GM23338 (cell line): ENCODE measurements at regions not wholly inside any gene's neighbourhood (a gene's known extent, or its start where the extent isn't known, plus 50 kb on each side); places are given as distances from the start of the nearest gene placed in this dataset.

ENCODE experiments used
- CTCF ChIP-seq, 2 experiments: fragments of 200-600 bp in 1 of 2; sonication (generic) in 1 of 2; conservative IDR thresholded peaks; 2 replicates each; pipeline versions ENCODE4 v1.5.1 to v1.6.1; 2016 to 2017; ENCODE audit warnings: antibody characterized with exemption in 2 of 2, low read depth in 2 of 2, mild to moderate bottlenecking in 2 of 2, moderate library complexity in 1 of 2
- EZH2 ChIP-seq: fragments of 200-600 bp; sonication (generic); IDR thresholded peaks from one replicate; pipeline ENCODE4 v1.8.0; 2017; ENCODE audit warnings: antibody characterized with exemption, mild to moderate bottlenecking, low read depth; ENCODE audit not compliant: unreplicated experiment
- EZH2phosphoT487 ChIP-seq: fragments of 200-600 bp; sonication (generic); IDR thresholded peaks from one replicate; pipeline ENCODE4 v1.8.1; 2018; ENCODE audit warnings: antibody characterized with exemption; ENCODE audit not compliant: unreplicated experiment
- JUNB ChIP-seq: IDR thresholded peaks from one replicate; pipeline ENCODE4 v1.6.1; 2016; ENCODE audit warnings: antibody characterized with exemption; ENCODE audit not compliant: unreplicated experiment
- NANOG ChIP-seq: IDR thresholded peaks from 2 replicates; pipeline ENCODE4 v1.6.1; 2016; ENCODE audit warnings: antibody characterized with exemption, borderline replicate concordance
- POLR2AphosphoS5 ChIP-seq: IDR thresholded peaks from 2 replicates; pipeline ENCODE4 v1.6.1; 2016; ENCODE audit warnings: antibody characterized with exemption, low read depth
- STAT1 ChIP-seq: IDR thresholded peaks from one replicate; pipeline ENCODE4 v1.6.1; 2016; ENCODE audit warnings: antibody characterized with exemption; ENCODE audit not compliant: unreplicated experiment
- ZNF114 ChIP-seq: fragments of 250-450 bp; sonication (Bioruptor Pico); IDR thresholded peaks from 2 replicates; pipeline ENCODE4 v1.5.0; 2020; ENCODE audit warnings: mild to moderate bottlenecking, moderate library complexity
- TF ChIP-seq, protein P1 (sequence below): IDR thresholded peaks from one replicate; pipeline ENCODE4 v1.6.1; 2018; ENCODE audit warnings: antibody characterized with exemption; ENCODE audit not compliant: unreplicated experiment

DNA sequence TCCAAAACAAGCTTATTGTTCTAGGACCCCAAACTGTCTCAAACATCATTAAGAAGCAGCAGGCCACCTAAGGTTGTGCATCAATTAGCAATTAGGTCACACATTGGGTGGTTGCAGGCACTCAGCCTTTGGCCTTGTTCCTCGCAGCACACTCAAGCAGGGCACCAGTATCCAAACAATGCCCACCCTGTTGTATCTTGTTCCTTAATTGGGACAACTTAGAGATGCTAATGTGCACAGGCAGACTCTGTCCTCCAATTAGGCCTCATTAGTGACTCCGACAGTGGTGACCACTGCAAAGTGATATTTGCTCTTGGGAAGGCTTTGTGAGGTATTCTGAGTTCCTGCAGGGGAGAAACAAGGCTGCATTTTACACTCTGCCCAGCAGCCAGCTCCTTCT, 515.1 kb upstream of the PTBP2 start:
- TF ChIP-seq CTCF (conservative IDR thresholded peaks at IDR 0.05; ENCODE audit: low read depth in 2 of 2) (no peak), EZH2 (no peak), EZH2phosphoT487 (no peak), NANOG (no peak), STAT1 (no peak), ZNF114 (CRISPR knock-in tag) (no peak), JUNB (no peak), POLR2AphosphoS5 (no peak)
- TF ChIP-seq, protein P1, sequence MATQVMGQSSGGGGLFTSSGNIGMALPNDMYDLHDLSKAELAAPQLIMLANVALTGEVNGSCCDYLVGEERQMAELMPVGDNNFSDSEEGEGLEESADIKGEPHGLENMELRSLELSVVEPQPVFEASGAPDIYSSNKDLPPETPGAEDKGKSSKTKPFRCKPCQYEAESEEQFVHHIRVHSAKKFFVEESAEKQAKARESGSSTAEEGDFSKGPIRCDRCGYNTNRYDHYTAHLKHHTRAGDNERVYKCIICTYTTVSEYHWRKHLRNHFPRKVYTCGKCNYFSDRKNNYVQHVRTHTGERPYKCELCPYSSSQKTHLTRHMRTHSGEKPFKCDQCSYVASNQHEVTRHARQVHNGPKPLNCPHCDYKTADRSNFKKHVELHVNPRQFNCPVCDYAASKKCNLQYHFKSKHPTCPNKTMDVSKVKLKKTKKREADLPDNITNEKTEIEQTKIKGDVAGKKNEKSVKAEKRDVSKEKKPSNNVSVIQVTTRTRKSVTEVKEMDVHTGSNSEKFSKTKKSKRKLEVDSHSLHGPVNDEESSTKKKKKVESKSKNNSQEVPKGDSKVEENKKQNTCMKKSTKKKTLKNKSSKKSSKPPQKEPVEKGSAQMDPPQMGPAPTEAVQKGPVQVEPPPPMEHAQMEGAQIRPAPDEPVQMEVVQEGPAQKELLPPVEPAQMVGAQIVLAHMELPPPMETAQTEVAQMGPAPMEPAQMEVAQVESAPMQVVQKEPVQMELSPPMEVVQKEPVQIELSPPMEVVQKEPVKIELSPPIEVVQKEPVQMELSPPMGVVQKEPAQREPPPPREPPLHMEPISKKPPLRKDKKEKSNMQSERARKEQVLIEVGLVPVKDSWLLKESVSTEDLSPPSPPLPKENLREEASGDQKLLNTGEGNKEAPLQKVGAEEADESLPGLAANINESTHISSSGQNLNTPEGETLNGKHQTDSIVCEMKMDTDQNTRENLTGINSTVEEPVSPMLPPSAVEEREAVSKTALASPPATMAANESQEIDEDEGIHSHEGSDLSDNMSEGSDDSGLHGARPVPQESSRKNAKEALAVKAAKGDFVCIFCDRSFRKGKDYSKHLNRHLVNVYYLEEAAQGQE: no peak
